KMS-11 (cell line): ENCODE measurements at regions not wholly inside any gene's neighbourhood (a gene's known extent, or its start where the extent isn't known, plus 50 kb on each side); places are given as distances from the start of the nearest gene placed in this dataset.
A peak's percentile ranks its signal among the peaks of the same experiment; 100 is the strongest.

Source experiments
- H2AFZ ChIP-seq: fragments of 200-600 bp; sonication (generic); 2 replicates; pipeline ENCODE4 v1.6.1; 2016; ENCODE audit warnings: antibody characterized with exemption, mixed run types, low read depth
- H3K27ac ChIP-seq: fragments of 200-600 bp; sonication (generic); 2 replicates; pipeline ENCODE4 v1.6.1; 2016; ENCODE audit warnings: mild to moderate bottlenecking, mixed run types
- H3K27me3 ChIP-seq: fragments of 200-600 bp; sonication (generic); 2 replicates; pipeline ENCODE4 v1.6.1; 2017; ENCODE audit warnings: mild to moderate bottlenecking, low read depth, mixed run types, moderate library complexity; ENCODE audit not compliant: insufficient read depth
- H3K36me3 ChIP-seq: fragments of 200-600 bp; sonication (generic); 2 replicates; pipeline ENCODE4 v1.6.1; 2017; ENCODE audit warnings: mild to moderate bottlenecking, mixed run types; ENCODE audit not compliant: insufficient read depth
- H3K4me1 ChIP-seq: fragments of 200-600 bp; sonication (generic); 2 replicates; pipeline ENCODE4 v1.6.1; 2016; ENCODE audit warnings: mild to moderate bottlenecking, low read depth, mixed run types; ENCODE audit not compliant: poor library complexity, severe bottlenecking
- H3K4me2 ChIP-seq: fragments of 200-600 bp; sonication (generic); 2 replicates; pipeline ENCODE4 v1.7.0; 2016; ENCODE audit warnings: mild to moderate bottlenecking, mixed run types
- H3K4me3 ChIP-seq: fragments of 200-600 bp; sonication (generic); IDR thresholded peaks from 2 replicates; pipeline ENCODE4 v1.6.1; 2017; ENCODE audit warnings: low read depth, low read length, mixed read lengths; ENCODE audit not compliant: insufficient read depth
- H3K79me2 ChIP-seq: fragments of 200-600 bp; sonication (generic); 2 replicates; pipeline ENCODE4 v1.6.1; 2016; ENCODE audit warnings: low read depth, mixed run types; ENCODE audit not compliant: insufficient read depth
- H3K9ac ChIP-seq: fragments of 200-600 bp; sonication (generic); 2 replicates; pipeline ENCODE4 v1.6.1; 2016; ENCODE audit warnings: mild to moderate bottlenecking, mixed run types
- H4K20me1 ChIP-seq: fragments of 200-600 bp; sonication (generic); 2 replicates; pipeline ENCODE4 v1.6.1; 2016; ENCODE audit warnings: mild to moderate bottlenecking, mixed run types; ENCODE audit not compliant: insufficient read depth
- TF ChIP-seq, protein P1 (sequence below): fragments of 200-600 bp; sonication (generic); conservative IDR thresholded peaks from 2 replicates; pipeline ENCODE4 v1.6.1; 2017; ENCODE audit warnings: low read depth, mild to moderate bottlenecking, antibody characterized with exemption, low read length, moderate library complexity, mixed read lengths

DNA sequence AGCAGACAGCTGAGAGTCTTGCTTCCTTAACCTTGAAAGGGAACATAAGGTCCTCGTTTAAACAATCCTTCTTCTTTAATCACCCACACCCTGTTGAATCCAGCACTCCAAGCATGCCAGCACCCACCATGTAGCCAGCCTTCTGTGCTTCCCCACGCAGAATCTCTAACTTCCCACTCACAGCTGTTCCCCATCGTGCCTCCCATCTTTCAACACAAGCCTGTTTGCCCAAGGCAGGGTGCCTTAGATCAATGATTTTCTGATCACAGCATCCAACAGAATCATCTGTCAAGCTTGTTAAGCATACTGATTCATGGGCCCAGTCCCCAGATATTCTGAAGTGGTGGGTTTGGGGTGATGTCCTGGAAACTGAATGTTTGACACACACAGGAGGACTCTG lies 530.8 kb downstream of the SH2D4B start:
- H3K27me3 ChIP-seq: no peaks in the 10 kb centered on the region
- H3K36me3 ChIP-seq: no peaks in the 10 kb centered on the region
- no peaks in the 10 kb centered on the region for H4K20me1 ChIP-seq
- no peaks in the 10 kb centered on the region for H3K4me1 ChIP-seq
- TF ChIP-seq, protein P1, sequence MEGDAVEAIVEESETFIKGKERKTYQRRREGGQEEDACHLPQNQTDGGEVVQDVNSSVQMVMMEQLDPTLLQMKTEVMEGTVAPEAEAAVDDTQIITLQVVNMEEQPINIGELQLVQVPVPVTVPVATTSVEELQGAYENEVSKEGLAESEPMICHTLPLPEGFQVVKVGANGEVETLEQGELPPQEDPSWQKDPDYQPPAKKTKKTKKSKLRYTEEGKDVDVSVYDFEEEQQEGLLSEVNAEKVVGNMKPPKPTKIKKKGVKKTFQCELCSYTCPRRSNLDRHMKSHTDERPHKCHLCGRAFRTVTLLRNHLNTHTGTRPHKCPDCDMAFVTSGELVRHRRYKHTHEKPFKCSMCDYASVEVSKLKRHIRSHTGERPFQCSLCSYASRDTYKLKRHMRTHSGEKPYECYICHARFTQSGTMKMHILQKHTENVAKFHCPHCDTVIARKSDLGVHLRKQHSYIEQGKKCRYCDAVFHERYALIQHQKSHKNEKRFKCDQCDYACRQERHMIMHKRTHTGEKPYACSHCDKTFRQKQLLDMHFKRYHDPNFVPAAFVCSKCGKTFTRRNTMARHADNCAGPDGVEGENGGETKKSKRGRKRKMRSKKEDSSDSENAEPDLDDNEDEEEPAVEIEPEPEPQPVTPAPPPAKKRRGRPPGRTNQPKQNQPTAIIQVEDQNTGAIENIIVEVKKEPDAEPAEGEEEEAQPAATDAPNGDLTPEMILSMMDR: no peak
- H3K79me2 ChIP-seq: no peaks in the 10 kb centered on the region
- no peak overlapping the region for H2AFZ ChIP-seq
- no peak overlapping the region for H3K27ac ChIP-seq
- H3K4me3 ChIP-seq: no peak overlapping the region
- H3K4me2 ChIP-seq: no peak overlapping the region
- H3K9ac ChIP-seq: no peak overlapping the region

DNA sequence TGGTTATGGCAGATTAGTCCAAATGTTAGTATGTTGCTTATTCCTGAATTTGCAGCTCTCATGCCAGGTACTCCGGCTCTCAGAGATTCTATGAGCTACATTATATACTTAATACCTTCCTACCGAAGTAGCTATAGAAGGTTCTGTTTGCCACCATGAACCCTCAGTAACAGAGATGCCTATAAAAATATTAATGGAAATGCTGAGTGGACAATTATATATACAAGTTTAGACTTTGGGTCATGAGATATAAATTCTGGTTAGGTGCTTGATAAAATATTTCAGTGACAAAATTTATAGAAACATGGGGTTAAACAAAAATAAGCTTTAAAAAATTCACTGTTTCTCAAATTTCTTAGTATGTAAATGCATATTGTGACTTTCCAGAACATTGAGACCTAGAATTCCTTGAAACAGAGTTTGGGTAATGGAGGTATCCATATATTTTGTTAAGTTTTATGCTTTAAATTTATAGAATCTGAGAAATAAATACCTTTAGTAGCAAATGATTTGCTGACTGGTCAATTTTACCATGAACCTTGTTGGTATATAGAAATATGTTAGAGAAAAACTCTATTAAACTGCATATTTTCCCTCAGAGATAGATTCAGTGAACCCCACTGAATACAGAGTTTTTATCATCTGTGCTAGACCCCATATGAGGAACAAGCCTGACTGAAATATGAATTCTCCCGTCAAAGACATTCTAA lies 533.5 kb downstream of the SH2D4B start:
- Histone ChIP-seq H3K36me3 (no peaks in the 10 kb centered on the region), H4K20me1 (no peaks in the 10 kb centered on the region), H3K4me2 (no peak overlapping the region), H3K9ac (no peak overlapping the region), H3K4me1 (no peaks in the 10 kb centered on the region), H3K27me3 (no peaks in the 10 kb centered on the region), H3K4me3 (no peak overlapping the region), H3K79me2 (no peaks in the 10 kb centered on the region), H2AFZ (no peak overlapping the region), H3K27ac (no peak overlapping the region)
- TF ChIP-seq, protein P1: no peak

DNA sequence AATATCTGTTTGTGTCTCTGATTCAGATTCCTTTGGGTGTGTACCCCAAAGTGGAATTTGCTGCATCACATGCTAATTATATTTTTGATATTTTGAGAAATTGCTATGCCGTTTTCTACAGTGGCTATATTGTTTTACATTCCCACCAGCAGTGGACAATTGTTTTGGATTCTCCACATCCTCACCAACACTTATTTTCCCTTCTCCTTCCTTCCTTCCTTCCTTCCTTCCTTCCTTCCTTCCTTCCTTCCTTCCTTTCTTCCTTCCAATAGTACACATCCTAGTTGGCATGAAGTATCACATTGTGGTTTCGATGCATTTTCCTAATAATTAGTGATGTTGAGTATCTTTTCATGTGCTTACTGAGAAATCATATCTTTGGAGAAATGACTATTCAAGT lies 535.5 kb downstream of the SH2D4B start:
- Histone ChIP-seq H3K4me1 (no peaks in the 10 kb centered on the region), H3K9ac (no peak overlapping the region), H3K36me3 (no peaks in the 10 kb centered on the region), H3K27me3 (no peaks in the 10 kb centered on the region), H3K4me2 (no peak overlapping the region), H2AFZ (no peak overlapping the region), H3K79me2 (no peaks in the 10 kb centered on the region), H4K20me1 (no peaks in the 10 kb centered on the region), H3K27ac (no peak overlapping the region), H3K4me3 (no peak overlapping the region)
- TF ChIP-seq, protein P1: no peak

DNA sequence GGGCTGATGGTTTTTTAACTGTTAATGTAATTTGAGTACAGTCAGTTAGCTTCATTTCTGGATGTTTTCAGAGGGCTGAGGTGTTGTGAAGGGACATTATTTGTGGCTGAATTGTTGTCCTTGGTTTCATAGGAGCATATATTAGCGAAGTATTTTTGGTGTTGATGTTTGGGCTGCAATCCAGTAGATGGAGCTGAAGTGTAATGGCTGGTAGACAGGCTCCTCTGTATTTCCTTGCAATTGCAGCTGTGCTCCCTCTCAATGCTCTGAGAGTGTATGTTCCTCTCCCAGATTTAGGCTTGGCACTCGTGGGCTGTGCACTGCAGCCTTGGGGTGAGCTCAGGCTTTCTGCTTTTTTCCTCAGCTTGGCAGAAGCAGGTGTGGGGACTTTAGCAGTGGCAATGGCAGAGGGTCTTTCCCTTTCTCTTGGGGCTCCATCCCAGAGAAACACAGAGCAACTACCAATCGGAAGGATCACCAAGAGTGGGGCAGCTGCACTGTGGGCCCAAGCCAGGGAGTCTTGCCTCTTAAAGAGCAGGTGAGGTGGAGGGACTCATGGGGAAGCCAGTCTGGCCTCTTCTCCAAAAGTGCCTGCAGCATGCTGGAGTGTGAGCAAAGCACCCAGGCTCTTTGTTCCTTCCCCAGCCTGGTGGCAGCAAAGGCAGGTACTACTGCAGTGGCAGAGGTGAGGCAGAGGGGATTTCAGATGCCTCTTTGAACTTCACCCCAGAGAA lies 544.4 kb downstream of the SH2D4B start:
- Histone ChIP-seq H3K27ac (no peak overlapping the region), H3K27me3 (no peaks in the 10 kb centered on the region), H4K20me1 (no peaks in the 10 kb centered on the region), H3K36me3 (no peaks in the 10 kb centered on the region), H2AFZ (no peak overlapping the region), H3K4me2 (no peak overlapping the region), H3K4me1 (no peaks in the 10 kb centered on the region), H3K9ac (no peak overlapping the region), H3K4me3 (no peak overlapping the region), H3K79me2 (no peaks in the 10 kb centered on the region)
- TF ChIP-seq, protein P1: peak; percentile 22; the same call in 1 of the 2 replicates
